Suprapubic skin (tissue), 4 donors: ENCODE measurements at regions not wholly inside any gene's neighbourhood (a gene's known extent, or its start where the extent isn't known, plus 50 kb on each side); places are given as distances from the start of the nearest gene placed in this dataset.

Source experiments
- DNase-seq, 2 donors: peaks; one replicate each; pipeline ENCODE4 v3.0.0-alpha.2; 2019; ENCODE audit warnings: low spot score in 2 of 2
- H3K27ac ChIP-seq: fragments of 200-600 bp; sonication (generic); one replicate; pipeline ENCODE4 v1.5.1; 2019
- H3K27me3 ChIP-seq: fragments of 200-600 bp; sonication (generic); one replicate; pipeline ENCODE4 v1.5.1; 2019
- H3K36me3 ChIP-seq: fragments of 200-600 bp; sonication (generic); one replicate; pipeline ENCODE4 v1.5.1; 2019
- H3K4me1 ChIP-seq: fragments of 200-600 bp; sonication (generic); one replicate; pipeline ENCODE4 v1.5.1; 2019
- H3K4me3 ChIP-seq: fragments of 200-600 bp; sonication (generic); one replicate; pipeline ENCODE4 v1.5.1; 2019; ENCODE audit warnings: mild to moderate bottlenecking
- H3K9me3 ChIP-seq: fragments of 200-600 bp; sonication (generic); one replicate; pipeline ENCODE4 v1.5.1; 2019
- CTCF ChIP-seq, 2 donors: fragments of 200-600 bp in 1 of 2; fragments of 450-650 bp in 1 of 2; sonication (generic) in 1 of 2; IDR thresholded peaks; one replicate each; pipeline ENCODE4 v1.5.1; 2016 to 2019; ENCODE audit warnings: antibody characterized with exemption in 2 of 2, mild to moderate bottlenecking in 1 of 2, moderate library complexity in 1 of 2
- EP300 ChIP-seq: sonication (generic); formaldehyde crosslinking; IDR thresholded peaks from one replicate; pipeline ENCODE4 v1.6.1; 2017; ENCODE audit warnings: antibody characterized with exemption
- POLR2A ChIP-seq, 2 donors: fragments of 450-650 bp; IDR thresholded peaks; one replicate each; pipeline ENCODE4 v1.6.1; 2017; ENCODE audit warnings: antibody characterized with exemption in 2 of 2, mild to moderate bottlenecking in 2 of 2, moderate library complexity in 2 of 2
- POLR2AphosphoS5 ChIP-seq, 3 donors: sonication (generic); formaldehyde crosslinking; IDR thresholded peaks; one replicate each; pipeline ENCODE4 v1.6.1; 2017; ENCODE audit warnings: antibody characterized with exemption in 3 of 3
- WGBS: methylation state at CpG from one replicate; pipeline ENCODE4 v1.1.5; 2018; 5-methylcytosine and 5-hydroxymethylcytosine counted together

GRCh38 chr19:5254543-5254942 lies 86.1 kb downstream of the PTPRS start:
- TF ChIP-seq POLR2AphosphoS5 (IDR thresholded peaks at IDR 0.05): no peak
- no peak for TF ChIP-seq CTCF (IDR thresholded peaks at IDR 0.05)
- no peak for TF ChIP-seq POLR2A (IDR thresholded peaks at IDR 0.05)
- TF ChIP-seq EP300: no peak
- H3K27ac ChIP-seq: no peak overlapping the region
- 96% methylated on average over 3 of the region's 3 CpGs for WGBS
- H3K36me3 ChIP-seq: peaks cover 46% of the 10 kb centered on the region
- peaks cover 15% of the 10 kb centered on the region for H3K4me1 ChIP-seq
- H3K9me3 ChIP-seq: peaks cover 16% of the 10 kb centered on the region
- DNase-seq: no peak
- H3K27me3 ChIP-seq: no peaks in the 10 kb centered on the region
- no peak overlapping the region for H3K4me3 ChIP-seq

GRCh38 chr19:5253406-5254110 lies 87.1 kb downstream of the PTPRS start:
- Histone ChIP-seq H3K4me3 (no peak overlapping the region), H3K27ac (no peak overlapping the region), H3K36me3 (peaks cover 50% of the 10 kb centered on the region), H3K4me1 (peaks cover 15% of the 10 kb centered on the region), H3K27me3 (no peaks in the 10 kb centered on the region), H3K9me3 (peaks cover 16% of the 10 kb centered on the region)
- TF ChIP-seq POLR2A (IDR thresholded peaks at IDR 0.05) (no peak), EP300 (no peak), POLR2AphosphoS5 (IDR thresholded peaks at IDR 0.05) (no peak)
- no peak for DNase-seq
- WGBS: 70% methylated on average over 3 of the region's 3 CpGs

- no peak overlapping the region for H3K4me3 ChIP-seq
- peaks cover 32% of the 10 kb centered on the region for H3K36me3 ChIP-seq
- no peak overlapping the region for H3K27ac ChIP-seq
- DNase-seq: no peak
- TF ChIP-seq EP300 (no peak), POLR2A (IDR thresholded peaks at IDR 0.05) (no peak), CTCF (IDR thresholded peaks at IDR 0.05) (no peak), POLR2AphosphoS5 (IDR thresholded peaks at IDR 0.05) (no peak)
- H3K27me3 ChIP-seq: no peaks in the 10 kb centered on the region
- WGBS: 75% methylated on average over 27 of the region's 27 CpGs
- peaks cover 15% of the 10 kb centered on the region for H3K4me1 ChIP-seq
- peaks cover 16% of the 10 kb centered on the region for H3K9me3 ChIP-seq
Measured at GRCh38 chr19:5251096-5252065, 89.2 kb downstream of the PTPRS start.

- no peak for DNase-seq
- H3K4me1 ChIP-seq: peaks cover 15% of the 10 kb centered on the region
- H3K4me3 ChIP-seq: no peak overlapping the region
- H3K27ac ChIP-seq: no peak overlapping the region
- no peaks in the 10 kb centered on the region for H3K27me3 ChIP-seq
- H3K36me3 ChIP-seq: peaks cover 28% of the 10 kb centered on the region
- TF ChIP-seq CTCF (IDR thresholded peaks at IDR 0.05) (no peak), POLR2AphosphoS5 (IDR thresholded peaks at IDR 0.05) (no peak), EP300 (no peak), POLR2A (IDR thresholded peaks at IDR 0.05) (no peak)
- WGBS: 46% methylated on average over 10 of the region's 23 CpGs
- H3K9me3 ChIP-seq: peaks cover 9% of the 10 kb centered on the region
Measured at GRCh38 chr19:5250127-5250659, 90.4 kb downstream of the PTPRS start.

GRCh38 chr19:5249526-5249925 lies 91.1 kb downstream of the PTPRS start:
- no peak overlapping the region for H3K4me3 ChIP-seq
- no peak for DNase-seq
- H3K27me3 ChIP-seq: no peaks in the 10 kb centered on the region
- peaks cover 24% of the 10 kb centered on the region for H3K36me3 ChIP-seq
- no peak overlapping the region for H3K27ac ChIP-seq
- TF ChIP-seq EP300 (no peak), POLR2A (IDR thresholded peaks at IDR 0.05) (no peak), POLR2AphosphoS5 (IDR thresholded peaks at IDR 0.05) (no peak), CTCF (IDR thresholded peaks at IDR 0.05) (no peak)
- 88% methylated on average over 3 of the region's 3 CpGs for WGBS
- H3K9me3 ChIP-seq: peaks cover 2% of the 10 kb centered on the region
- peaks cover 15% of the 10 kb centered on the region for H3K4me1 ChIP-seq
